ENCODE measurements at regions not wholly inside any gene's neighbourhood (a gene's known extent, or its start where the extent isn't known, plus 50 kb on each side); places are given as distances from the start of the nearest gene placed in this dataset.

GRCh38 chr7:94272821-94273583 is 121.7 kb upstream of the COL1A2 start:
- DNase-seq, result no peak

GRCh38 chr7:94274828-94275227 is 119.9 kb upstream of the COL1A2 start:
- Histone ChIP-seq H3K4me3 (ENCODE audit: low read depth, low read length) (no peak overlapping the region), H3K36me3 (no peaks in the 10 kb centered on the region), H3K9me3 (no peaks in the 10 kb centered on the region), H3K4me1 (peaks cover 4% of the 10 kb centered on the region; the same call in 1 of the 2 replicates), H3K27me3 (0 out of 2 replicates have a peak, but pooled peaks cover under 1% of the 10 kb centered on the region)
- TF ChIP-seq CTCF (IDR thresholded peaks at IDR 0.05; ENCODE audit: low read depth, low read length), result no peak
- DNase-seq, result no peak

More at GRCh38 chr7:94272821-94273583, 121.7 kb upstream of the COL1A2 start:
- TF ChIP-seq CTCF (IDR thresholded peaks at IDR 0.05; ENCODE audit: low read depth, low read length), result no peak
- Histone ChIP-seq H3K4me1 (peaks cover 4% of the 10 kb centered on the region; the same call in 1 of the 2 replicates), H3K27me3 (no peaks in the 10 kb centered on the region), H3K36me3 (no peaks in the 10 kb centered on the region), H3K9me3 (no peaks in the 10 kb centered on the region), H3K4me3 (ENCODE audit: low read depth, low read length) (no peak overlapping the region)

- TF ChIP-seq CTCF (IDR thresholded peaks at IDR 0.05; ENCODE audit: low read depth, low read length), result no peak
- Histone ChIP-seq H3K4me3 (ENCODE audit: low read depth, low read length) (no peak overlapping the region), H3K36me3 (no peaks in the 10 kb centered on the region), H3K4me1 (peaks cover 4% of the 10 kb centered on the region; the same call in 1 of the 2 replicates), H3K9me3 (no peaks in the 10 kb centered on the region), H3K27me3 (peaks cover 3% of the 10 kb centered on the region; the same call in 1 of the 2 replicates)
- peak; percentile 29 for DNase-seq
Measured at GRCh38 chr7:94276027-94276426, 118.7 kb upstream of the COL1A2 start.

- Histone ChIP-seq H3K9me3 (no peaks in the 10 kb centered on the region), H3K36me3 (no peaks in the 10 kb centered on the region), H3K4me1 (peaks cover 4% of the 10 kb centered on the region; the same call in 1 of the 2 replicates), H3K4me3 (ENCODE audit: low read depth, low read length) (no peak overlapping the region), H3K27me3 (peaks cover 3% of the 10 kb centered on the region; the same call in 1 of the 2 replicates)
- DNase-seq, result no peak
- TF ChIP-seq CTCF (IDR thresholded peaks at IDR 0.05; ENCODE audit: low read depth, low read length), result peak; percentile 49
Measured at GRCh38 chr7:94276795-94277194, 117.9 kb upstream of the COL1A2 start.

GRCh38 chr7:94277236-94277635 is 117.5 kb upstream of the COL1A2 start:
- H3K27me3 ChIP-seq, result peaks cover 5% of the 10 kb centered on the region; the same call in 1 of the 2 replicates
- no peak for DNase-seq
- H3K4me3 ChIP-seq (ENCODE audit: low read depth, low read length), result no peak overlapping the region
- no peak for TF ChIP-seq CTCF (IDR thresholded peaks at IDR 0.05; ENCODE audit: low read depth, low read length)
- H3K36me3 ChIP-seq, result no peaks in the 10 kb centered on the region
- no peaks in the 10 kb centered on the region for H3K9me3 ChIP-seq
- H3K4me1 ChIP-seq, result peaks cover 4% of the 10 kb centered on the region; the same call in 1 of the 2 replicates

GRCh38 chr7:94280851-94281250 is 113.8 kb upstream of the COL1A2 start:
- Histone ChIP-seq H3K36me3 (no peaks in the 10 kb centered on the region), H3K27me3 (peaks cover 10% of the 10 kb centered on the region; the same call in 1 of the 2 replicates), H3K9me3 (no peaks in the 10 kb centered on the region), H3K4me1 (no peaks in the 10 kb centered on the region), H3K4me3 (ENCODE audit: low read depth, low read length) (no peak overlapping the region)
- no peak for DNase-seq
- no peak for TF ChIP-seq CTCF (IDR thresholded peaks at IDR 0.05; ENCODE audit: low read depth, low read length)
